ENCODE measurements at regions not wholly inside any gene's neighbourhood (a gene's known extent, or its start where the extent isn't known, plus 50 kb on each side); places are given as distances from the start of the nearest gene placed in this dataset.
"Not testable (repeated sequence)": the region's sequence is repeated elsewhere in the genome, so short reads cannot be mapped to it uniquely, and the experiment has no call there.

GRCh38 chr20:26006164-26006563 lies 309.5 kb upstream of the ZNF337 start:
- not testable (repeated sequence) for H3K9ac ChIP-seq (ENCODE audit: low read depth, low read length); H3K4me1 ChIP-seq (ENCODE audit: insufficient read depth, low read length); H3K36me3 ChIP-seq (ENCODE audit: insufficient read depth, low read length); H3K9me3 ChIP-seq (ENCODE audit: insufficient read depth, low read depth, low read length); H3K4me3 ChIP-seq (ENCODE audit: low read length); H3K27ac ChIP-seq (ENCODE audit: low read depth, low read length); H3K27me3 ChIP-seq (ENCODE audit: insufficient read depth, low read length)
- WGBS, result 96% methylated on average over 4 of the region's 4 CpGs

GRCh38 chr20:26003959-26004358 lies 307.3 kb upstream of the ZNF337 start:
- 91% methylated on average over 3 of the region's 3 CpGs for WGBS
- H3K27ac ChIP-seq (ENCODE audit: low read depth, low read length); H3K36me3 ChIP-seq (ENCODE audit: insufficient read depth, low read length); H3K9ac ChIP-seq (ENCODE audit: low read depth, low read length); H3K4me3 ChIP-seq (ENCODE audit: low read length); H3K9me3 ChIP-seq (ENCODE audit: insufficient read depth, low read depth, low read length); H3K27me3 ChIP-seq (ENCODE audit: insufficient read depth, low read length); H3K4me1 ChIP-seq (ENCODE audit: insufficient read depth, low read length): not testable (repeated sequence)

- not testable (repeated sequence) for H3K4me3 ChIP-seq (ENCODE audit: low read length); H3K9ac ChIP-seq (ENCODE audit: low read depth, low read length); H3K4me1 ChIP-seq (ENCODE audit: insufficient read depth, low read length); H3K27me3 ChIP-seq (ENCODE audit: insufficient read depth, low read length); H3K27ac ChIP-seq (ENCODE audit: low read depth, low read length); H3K9me3 ChIP-seq (ENCODE audit: insufficient read depth, low read depth, low read length); H3K36me3 ChIP-seq (ENCODE audit: insufficient read depth, low read length)
- 93% methylated on average over 16 of the region's 16 CpGs for WGBS
These were observed 300.9 kb upstream of the ZNF337 start for GRCh38 chr20:25997367-25998038.

GRCh38 chr20:25992146-25992545 lies 295.5 kb upstream of the ZNF337 start:
- Histone ChIP-seq H3K36me3 (ENCODE audit: insufficient read depth, low read length) (no peaks in the 10 kb centered on the region), H3K9ac (ENCODE audit: low read depth, low read length) (no peak overlapping the region), H3K27ac (ENCODE audit: low read depth, low read length) (no peak overlapping the region), H3K9me3 (ENCODE audit: insufficient read depth, low read depth, low read length) (no peaks in the 10 kb centered on the region), H3K27me3 (ENCODE audit: insufficient read depth, low read length) (peaks cover 6% of the 10 kb centered on the region; the same call in 1 of the 2 replicates), H3K4me1 (ENCODE audit: insufficient read depth, low read length) (no peaks in the 10 kb centered on the region), H3K4me3 (ENCODE audit: low read length) (no peak overlapping the region)
- 83% methylated on average over 14 of the region's 16 CpGs for whole genome bisulfite sequencing

GRCh38 chr20:25991756-25992130 lies 295.1 kb upstream of the ZNF337 start:
- H3K9me3 ChIP-seq (ENCODE audit: insufficient read depth, low read depth, low read length), result no peaks in the 10 kb centered on the region
- peaks cover 10% of the 10 kb centered on the region; the same call in 1 of the 2 replicates for H3K27me3 ChIP-seq (ENCODE audit: insufficient read depth, low read length)
- 91% methylated on average over 16 of the region's 16 CpGs for WGBS
- no peak overlapping the region for H3K4me3 ChIP-seq (ENCODE audit: low read length)
- no peak overlapping the region for H3K27ac ChIP-seq (ENCODE audit: low read depth, low read length)
- H3K9ac ChIP-seq (ENCODE audit: low read depth, low read length), result no peak overlapping the region
- no peaks in the 10 kb centered on the region for H3K4me1 ChIP-seq (ENCODE audit: insufficient read depth, low read length)
- H3K36me3 ChIP-seq (ENCODE audit: insufficient read depth, low read length), result no peaks in the 10 kb centered on the region

- no peak overlapping the region for H3K27ac ChIP-seq (ENCODE audit: low read depth, low read length)
- WGBS, result 95% methylated on average over 30 of the region's 30 CpGs
- H3K9ac ChIP-seq (ENCODE audit: low read depth, low read length), result no peak overlapping the region
- H3K36me3 ChIP-seq (ENCODE audit: insufficient read depth, low read length), result no peaks in the 10 kb centered on the region
- peaks cover 14% of the 10 kb centered on the region; the same call in 1 of the 2 replicates for H3K27me3 ChIP-seq (ENCODE audit: insufficient read depth, low read length)
- H3K4me1 ChIP-seq (ENCODE audit: insufficient read depth, low read length), result no peaks in the 10 kb centered on the region
- no peak overlapping the region for H3K4me3 ChIP-seq (ENCODE audit: low read length)
- no peaks in the 10 kb centered on the region for H3K9me3 ChIP-seq (ENCODE audit: insufficient read depth, low read depth, low read length)
These were observed 294.6 kb upstream of the ZNF337 start for GRCh38 chr20:25991051-25991755.

- not testable (repeated sequence) for H3K27ac ChIP-seq (ENCODE audit: low read depth, low read length); H3K9ac ChIP-seq (ENCODE audit: low read depth, low read length); H3K4me3 ChIP-seq (ENCODE audit: low read length); H3K36me3 ChIP-seq (ENCODE audit: insufficient read depth, low read length); H3K9me3 ChIP-seq (ENCODE audit: insufficient read depth, low read depth, low read length); H3K4me1 ChIP-seq (ENCODE audit: insufficient read depth, low read length)
- H3K27me3 ChIP-seq (ENCODE audit: insufficient read depth, low read length), result peaks cover 16% of the 10 kb centered on the region; the same call in 1 of the 2 replicates
- WGBS, result 94% methylated on average over 11 of the region's 11 CpGs
These were observed 293.0 kb upstream of the ZNF337 start for GRCh38 chr20:25989686-25990085.

- Histone ChIP-seq H3K27me3 (ENCODE audit: insufficient read depth, low read length) (peaks cover 16% of the 10 kb centered on the region; the same call in 1 of the 2 replicates), H3K36me3 (ENCODE audit: insufficient read depth, low read length) (no peaks in the 10 kb centered on the region), H3K27ac (ENCODE audit: low read depth, low read length) (no peak overlapping the region), H3K4me1 (ENCODE audit: insufficient read depth, low read length) (no peaks in the 10 kb centered on the region), H3K9me3 (ENCODE audit: insufficient read depth, low read depth, low read length) (no peaks in the 10 kb centered on the region), H3K9ac (ENCODE audit: low read depth, low read length) (no peak overlapping the region), H3K4me3 (ENCODE audit: low read length) (no peak overlapping the region)
- WGBS, result 93% methylated on average over 19 of the region's 19 CpGs
These were observed 292.5 kb upstream of the ZNF337 start for GRCh38 chr20:25989196-25989595.

GRCh38 chr20:25987928-25988560 lies 291.4 kb upstream of the ZNF337 start:
- H3K4me1 ChIP-seq (ENCODE audit: insufficient read depth, low read length); H3K4me3 ChIP-seq (ENCODE audit: low read length); H3K9ac ChIP-seq (ENCODE audit: low read depth, low read length); H3K9me3 ChIP-seq (ENCODE audit: insufficient read depth, low read depth, low read length); H3K36me3 ChIP-seq (ENCODE audit: insufficient read depth, low read length); H3K27ac ChIP-seq (ENCODE audit: low read depth, low read length): not testable (repeated sequence)
- peaks cover 16% of the 10 kb centered on the region; the same call in 1 of the 2 replicates for H3K27me3 ChIP-seq (ENCODE audit: insufficient read depth, low read length)
- 93% methylated on average over 14 of the region's 14 CpGs for WGBS

GRCh38 chr20:25987073-25987927 lies 290.6 kb upstream of the ZNF337 start:
- Histone ChIP-seq H3K4me1 (ENCODE audit: insufficient read depth, low read length) (no peaks in the 10 kb centered on the region), H3K9me3 (ENCODE audit: insufficient read depth, low read depth, low read length) (no peaks in the 10 kb centered on the region), H3K4me3 (ENCODE audit: low read length) (peak overlapping the region; percentile 46), H3K9ac (ENCODE audit: low read depth, low read length) (no peak overlapping the region), H3K27ac (ENCODE audit: low read depth, low read length) (no peak overlapping the region), H3K27me3 (ENCODE audit: insufficient read depth, low read length) (peaks cover 16% of the 10 kb centered on the region; the same call in 1 of the 2 replicates), H3K36me3 (ENCODE audit: insufficient read depth, low read length) (no peaks in the 10 kb centered on the region)
- WGBS, result 40% methylated on average over 44 of the region's 46 CpGs

GRCh38 chr20:25985597-25985996 lies 288.9 kb upstream of the ZNF337 start:
- 96% methylated on average over 15 of the region's 15 CpGs for WGBS
- Histone ChIP-seq H3K27ac (ENCODE audit: low read depth, low read length) (no peak overlapping the region), H3K4me3 (ENCODE audit: low read length) (no peak overlapping the region), H3K9ac (ENCODE audit: low read depth, low read length) (no peak overlapping the region), H3K36me3 (ENCODE audit: insufficient read depth, low read length) (no peaks in the 10 kb centered on the region), H3K4me1 (ENCODE audit: insufficient read depth, low read length) (no peaks in the 10 kb centered on the region), H3K9me3 (ENCODE audit: insufficient read depth, low read depth, low read length) (no peaks in the 10 kb centered on the region), H3K27me3 (ENCODE audit: insufficient read depth, low read length) (peaks cover 16% of the 10 kb centered on the region; the same call in 1 of the 2 replicates)

Data from HUES64 (cell line).